Keratinocyte (primary cell): ENCODE measurements at regions not wholly inside any gene's neighbourhood (a gene's known extent, or its start where the extent isn't known, plus 50 kb on each side); places are given as distances from the start of the nearest gene placed in this dataset.

Source experiments
- EZH2 ChIP-seq: IDR thresholded peaks from one replicate; pipeline ENCODE4 v1.6.1; 2012; ENCODE audit warnings: inconsistent platforms, mild to moderate bottlenecking, low read length, moderate library complexity
- TF ChIP-seq, protein P1 (sequence below), 3 experiments: IDR thresholded peaks in 1 of 3; conservative IDR thresholded peaks in 1 of 3; optimal IDR thresholded peaks in 1 of 3; 2 replicates in 2 of 3; 3 replicates in 1 of 3; pipeline versions ENCODE3 to v1.5.1; 2011; ENCODE audit warnings: low read length in 3 of 3, mild to moderate bottlenecking in 3 of 3, moderate library complexity in 2 of 3, control low read depth in 1 of 3, inconsistent platforms in 1 of 3; ENCODE audit not compliant: insufficient read depth in 2 of 3; ENCODE audit errors: extremely low read depth in 1 of 3

DNA sequence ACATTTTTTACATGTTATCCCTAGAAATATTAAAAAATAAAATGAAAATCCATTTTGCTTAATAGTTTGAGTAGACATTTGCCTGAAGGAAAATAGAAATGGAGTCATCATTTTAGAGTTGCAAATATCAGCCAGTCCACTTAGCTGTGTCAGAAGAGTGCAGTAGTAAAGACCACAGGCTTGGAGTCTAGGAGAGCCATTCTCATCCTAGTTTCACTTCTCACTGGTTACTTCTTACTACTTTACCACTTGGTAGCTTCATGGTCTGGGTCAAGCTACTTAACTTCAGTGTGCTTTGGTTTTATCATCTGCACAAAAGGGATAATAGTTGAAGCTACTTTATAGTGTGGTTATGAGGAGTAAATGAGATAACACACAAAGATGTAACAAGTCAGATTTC is 286.5 kb upstream of the NBEA start:
- TF ChIP-seq, protein P1, sequence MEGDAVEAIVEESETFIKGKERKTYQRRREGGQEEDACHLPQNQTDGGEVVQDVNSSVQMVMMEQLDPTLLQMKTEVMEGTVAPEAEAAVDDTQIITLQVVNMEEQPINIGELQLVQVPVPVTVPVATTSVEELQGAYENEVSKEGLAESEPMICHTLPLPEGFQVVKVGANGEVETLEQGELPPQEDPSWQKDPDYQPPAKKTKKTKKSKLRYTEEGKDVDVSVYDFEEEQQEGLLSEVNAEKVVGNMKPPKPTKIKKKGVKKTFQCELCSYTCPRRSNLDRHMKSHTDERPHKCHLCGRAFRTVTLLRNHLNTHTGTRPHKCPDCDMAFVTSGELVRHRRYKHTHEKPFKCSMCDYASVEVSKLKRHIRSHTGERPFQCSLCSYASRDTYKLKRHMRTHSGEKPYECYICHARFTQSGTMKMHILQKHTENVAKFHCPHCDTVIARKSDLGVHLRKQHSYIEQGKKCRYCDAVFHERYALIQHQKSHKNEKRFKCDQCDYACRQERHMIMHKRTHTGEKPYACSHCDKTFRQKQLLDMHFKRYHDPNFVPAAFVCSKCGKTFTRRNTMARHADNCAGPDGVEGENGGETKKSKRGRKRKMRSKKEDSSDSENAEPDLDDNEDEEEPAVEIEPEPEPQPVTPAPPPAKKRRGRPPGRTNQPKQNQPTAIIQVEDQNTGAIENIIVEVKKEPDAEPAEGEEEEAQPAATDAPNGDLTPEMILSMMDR (optimal IDR thresholded peaks at IDR 0.05 in 1 of 3, IDR thresholded peaks at IDR 0.05 in 1 of 3, conservative IDR thresholded peaks at IDR 0.05 in 1 of 3; ENCODE audit: extremely low read depth in 1 of 3, insufficient read depth in 2 of 3, low read length in 3 of 3) = no peak
- TF ChIP-seq EZH2 = no peak
